Activated naive CD4-positive, alpha-beta T cell treated with anti-CD3 and anti-CD28 coated beads, Interleukin-2, amount 10 ng/mL, durations not matched to agents 7 days and 5 days (primary cell): ENCODE measurements at regions not wholly inside any gene's neighbourhood (a gene's known extent, or its start where the extent isn't known, plus 50 kb on each side); places are given as distances from the start of the nearest gene placed in this dataset.
"Not testable (repeated sequence)": the region's sequence is repeated elsewhere in the genome, so short reads cannot be mapped to it uniquely, and the experiment has no call there.

Source experiments
- CTCF ChIA-PET: fragments of 350-600 bp; sonication (Branson Sonifier 250); formaldehyde crosslinking; loops from one replicate; lab custom pipeline; 2021; ENCODE audit warnings: antibody characterized with exemption; lab: Charles Lee
- DNase-seq: peaks from one replicate; pipeline ENCODE4 v3.0.0-alpha.2; 2020
- H3K27ac Mint-ChIP-seq: one replicate; pipeline ENCODE4 v1.8.0; 2021; ENCODE audit warnings: mild to moderate bottlenecking, moderate library complexity, mixed read lengths
- H3K27me3 Mint-ChIP-seq: one replicate; pipeline ENCODE4 v1.8.0; 2021; ENCODE audit warnings: mild to moderate bottlenecking, mixed read lengths
- H3K36me3 Mint-ChIP-seq: one replicate; pipeline ENCODE4 v1.8.0; 2021; ENCODE audit warnings: mixed read lengths
- H3K4me1 Mint-ChIP-seq: one replicate; pipeline ENCODE4 v1.8.0; 2021; ENCODE audit warnings: mixed read lengths
- H3K4me3 Mint-ChIP-seq: one replicate; pipeline ENCODE4 v1.8.0; 2021; ENCODE audit warnings: mild to moderate bottlenecking, moderate library complexity, mixed read lengths
- H3K9me3 Mint-ChIP-seq: one replicate; pipeline ENCODE4 v1.8.0; 2021; ENCODE audit warnings: mixed read lengths

- no peak for DNase-seq
- CTCF ChIA-PET, result no interaction called here
- no peak overlapping the region for H3K4me3 Mint-ChIP-seq
- H3K4me1 Mint-ChIP-seq, result no peaks in the 10 kb centered on the region
- H3K27ac Mint-ChIP-seq, result no peak overlapping the region
- H3K27me3 Mint-ChIP-seq, result no peaks in the 10 kb centered on the region
- H3K9me3 Mint-ChIP-seq, result peaks cover 3% of the 10 kb centered on the region
- no peaks in the 10 kb centered on the region for H3K36me3 Mint-ChIP-seq
Observed at GRCh38 chr13:90320664-90321063, 1026.8 kb upstream of the MIR17HG start.

- no peaks in the 10 kb centered on the region for H3K36me3 Mint-ChIP-seq
- no peak for DNase-seq
Observed at GRCh38 chr13:90321281-90321931, 1026.1 kb upstream of the MIR17HG start.

GRCh38 chr13:90329641-90330040 is 1017.8 kb upstream of the MIR17HG start:
- CTCF ChIA-PET, result no interaction called here

More at GRCh38 chr13:90321281-90321931, 1026.1 kb upstream of the MIR17HG start:
- CTCF ChIA-PET, result no interaction called here
- Mint-ChIP-seq H3K4me3 (no peak overlapping the region), H3K9me3 (peaks cover 3% of the 10 kb centered on the region), H3K27ac (no peak overlapping the region), H3K4me1 (no peaks in the 10 kb centered on the region), H3K27me3 (no peaks in the 10 kb centered on the region)

GRCh38 chr13:90331974-90332373 is 1015.5 kb upstream of the MIR17HG start:
- no peak overlapping the region for H3K27ac Mint-ChIP-seq
- CTCF ChIA-PET, result no interaction called here
- H3K9me3 Mint-ChIP-seq, result peaks cover 2% of the 10 kb centered on the region
- H3K27me3 Mint-ChIP-seq, result no peaks in the 10 kb centered on the region
- DNase-seq, result no peak
- no peak overlapping the region for H3K4me3 Mint-ChIP-seq
- H3K36me3 Mint-ChIP-seq, result no peaks in the 10 kb centered on the region
- H3K4me1 Mint-ChIP-seq, result no peaks in the 10 kb centered on the region

More at GRCh38 chr13:90329641-90330040, 1017.8 kb upstream of the MIR17HG start:
- H3K27me3 Mint-ChIP-seq, result no peaks in the 10 kb centered on the region
- no peaks in the 10 kb centered on the region for H3K9me3 Mint-ChIP-seq
- H3K36me3 Mint-ChIP-seq, result no peaks in the 10 kb centered on the region
- H3K4me3 Mint-ChIP-seq, result no peak overlapping the region
- H3K27ac Mint-ChIP-seq, result no peak overlapping the region
- DNase-seq, result no peak
- H3K4me1 Mint-ChIP-seq, result no peaks in the 10 kb centered on the region

GRCh38 chr13:90336507-90336906 is 1011.0 kb upstream of the MIR17HG start:
- CTCF ChIA-PET, result no interaction called here
- H3K4me1 Mint-ChIP-seq, result no peaks in the 10 kb centered on the region
- no peak overlapping the region for H3K4me3 Mint-ChIP-seq
- no peak for DNase-seq
- H3K9me3 Mint-ChIP-seq, result peaks cover 14% of the 10 kb centered on the region
- H3K27me3 Mint-ChIP-seq, result no peaks in the 10 kb centered on the region
- H3K27ac Mint-ChIP-seq, result no peak overlapping the region
- H3K36me3 Mint-ChIP-seq, result no peaks in the 10 kb centered on the region

GRCh38 chr13:90341348-90341747 is 1006.1 kb upstream of the MIR17HG start:
- H3K27me3 Mint-ChIP-seq, H3K27ac Mint-ChIP-seq, H3K4me1 Mint-ChIP-seq, H3K36me3 Mint-ChIP-seq, CTCF ChIA-PET, DNase-seq, H3K4me3 Mint-ChIP-seq: not testable (repeated sequence)
- H3K9me3 Mint-ChIP-seq, result peaks cover 17% of the 10 kb centered on the region

- CTCF ChIA-PET, H3K4me3 Mint-ChIP-seq, H3K36me3 Mint-ChIP-seq, H3K27me3 Mint-ChIP-seq, DNase-seq, H3K27ac Mint-ChIP-seq, H3K4me1 Mint-ChIP-seq: not testable (repeated sequence)
- peaks cover 13% of the 10 kb centered on the region for H3K9me3 Mint-ChIP-seq
Observed at GRCh38 chr13:90348477-90349136, 998.9 kb upstream of the MIR17HG start.

GRCh38 chr13:90352763-90353162 is 994.7 kb upstream of the MIR17HG start:
- CTCF ChIA-PET, result no interaction called here
- Mint-ChIP-seq H3K9me3 (peaks cover 13% of the 10 kb centered on the region), H3K27ac (no peak overlapping the region), H3K4me1 (no peaks in the 10 kb centered on the region), H3K4me3 (no peak overlapping the region), H3K36me3 (no peaks in the 10 kb centered on the region), H3K27me3 (no peaks in the 10 kb centered on the region)
- DNase-seq, result no peak

GRCh38 chr13:90355162-90355751 is 992.2 kb upstream of the MIR17HG start:
- H3K27me3 Mint-ChIP-seq, result no peaks in the 10 kb centered on the region

GRCh38 chr13:90360785-90361184 is 986.7 kb upstream of the MIR17HG start:
- Mint-ChIP-seq H3K4me3 (no peak overlapping the region), H3K9me3 (no peaks in the 10 kb centered on the region), H3K27me3 (no peaks in the 10 kb centered on the region), H3K4me1 (no peaks in the 10 kb centered on the region), H3K36me3 (no peaks in the 10 kb centered on the region), H3K27ac (no peak overlapping the region)
- no peak for DNase-seq
- CTCF ChIA-PET, result no interaction called here

More at GRCh38 chr13:90355162-90355751, 992.2 kb upstream of the MIR17HG start:
- CTCF ChIA-PET, result no interaction called here
- Mint-ChIP-seq H3K4me1 (no peaks in the 10 kb centered on the region), H3K4me3 (no peak overlapping the region), H3K27ac (no peak overlapping the region), H3K36me3 (no peaks in the 10 kb centered on the region), H3K9me3 (peaks cover 7% of the 10 kb centered on the region)
- no peak for DNase-seq

GRCh38 chr13:90362707-90363106 is 984.8 kb upstream of the MIR17HG start:
- Mint-ChIP-seq H3K4me1 (no peaks in the 10 kb centered on the region), H3K27ac (no peak overlapping the region), H3K36me3 (no peaks in the 10 kb centered on the region), H3K27me3 (no peaks in the 10 kb centered on the region), H3K4me3 (no peak overlapping the region), H3K9me3 (peaks cover 1% of the 10 kb centered on the region)
- CTCF ChIA-PET, result no interaction called here
- DNase-seq, result no peak

GRCh38 chr13:90365130-90365529 is 982.4 kb upstream of the MIR17HG start:
- H3K36me3 Mint-ChIP-seq, result no peaks in the 10 kb centered on the region
- no peak for DNase-seq
- CTCF ChIA-PET, result interaction anchor here (1.0 kb wide), 1 partner anchor 50 kb away, joined by 5 read pairs; no protein-coding TSS in a partner anchor
- H3K27ac Mint-ChIP-seq, result no peak overlapping the region
- peaks cover 3% of the 10 kb centered on the region for H3K9me3 Mint-ChIP-seq
- no peaks in the 10 kb centered on the region for H3K27me3 Mint-ChIP-seq
- H3K4me1 Mint-ChIP-seq, result no peaks in the 10 kb centered on the region
- H3K4me3 Mint-ChIP-seq, result no peak overlapping the region

GRCh38 chr13:90374168-90374567 is 973.3 kb upstream of the MIR17HG start:
- H3K27me3 Mint-ChIP-seq, result no peaks in the 10 kb centered on the region
- peaks cover 10% of the 10 kb centered on the region for H3K9me3 Mint-ChIP-seq
- CTCF ChIA-PET, result no interaction called here
- no peak for DNase-seq
- H3K4me1 Mint-ChIP-seq, result no peaks in the 10 kb centered on the region
- no peak overlapping the region for H3K27ac Mint-ChIP-seq
- H3K36me3 Mint-ChIP-seq, result no peaks in the 10 kb centered on the region
- H3K4me3 Mint-ChIP-seq, result no peak overlapping the region

GRCh38 chr13:90375851-90376250 is 971.6 kb upstream of the MIR17HG start:
- Mint-ChIP-seq H3K4me3 (no peak overlapping the region), H3K27me3 (no peaks in the 10 kb centered on the region), H3K4me1 (no peaks in the 10 kb centered on the region), H3K36me3 (no peaks in the 10 kb centered on the region), H3K27ac (no peak overlapping the region), H3K9me3 (peaks cover 9% of the 10 kb centered on the region)
- DNase-seq, result no peak
- CTCF ChIA-PET, result no interaction called here

- Mint-ChIP-seq H3K27ac (no peak overlapping the region), H3K4me1 (no peaks in the 10 kb centered on the region), H3K27me3 (no peaks in the 10 kb centered on the region), H3K36me3 (no peaks in the 10 kb centered on the region), H3K9me3 (peaks cover 9% of the 10 kb centered on the region), H3K4me3 (no peak overlapping the region)
- CTCF ChIA-PET, result no interaction called here
- DNase-seq, result no peak
Observed at GRCh38 chr13:90382425-90382824, 965.1 kb upstream of the MIR17HG start.
